ENCODE measurements at regions not wholly inside any gene's neighbourhood (a gene's known extent, or its start where the extent isn't known, plus 50 kb on each side); places are given as distances from the start of the nearest gene placed in this dataset.

DNA sequence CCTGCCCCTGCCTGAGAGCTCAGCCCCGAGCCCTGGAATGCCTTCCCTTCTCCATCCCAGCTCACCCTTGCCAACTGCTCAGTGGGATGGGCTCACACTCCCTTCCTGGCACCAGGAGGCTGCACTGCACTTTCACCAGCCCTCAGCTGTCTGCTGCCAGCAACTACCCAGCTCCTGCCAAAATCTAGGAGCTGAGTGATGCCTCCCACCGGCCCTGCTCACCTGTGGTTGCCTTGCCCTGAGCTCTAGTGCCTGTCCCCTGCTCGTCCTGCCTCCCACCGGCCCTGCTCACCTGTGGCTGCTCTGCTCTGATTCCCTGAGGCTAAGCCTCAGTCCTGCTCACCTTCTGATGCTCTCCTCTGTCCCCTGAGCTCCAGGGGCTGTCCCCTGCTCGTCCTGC lies 119.8 kb downstream of the TMEM121 start:
- TF ChIP-seq, protein P1, sequence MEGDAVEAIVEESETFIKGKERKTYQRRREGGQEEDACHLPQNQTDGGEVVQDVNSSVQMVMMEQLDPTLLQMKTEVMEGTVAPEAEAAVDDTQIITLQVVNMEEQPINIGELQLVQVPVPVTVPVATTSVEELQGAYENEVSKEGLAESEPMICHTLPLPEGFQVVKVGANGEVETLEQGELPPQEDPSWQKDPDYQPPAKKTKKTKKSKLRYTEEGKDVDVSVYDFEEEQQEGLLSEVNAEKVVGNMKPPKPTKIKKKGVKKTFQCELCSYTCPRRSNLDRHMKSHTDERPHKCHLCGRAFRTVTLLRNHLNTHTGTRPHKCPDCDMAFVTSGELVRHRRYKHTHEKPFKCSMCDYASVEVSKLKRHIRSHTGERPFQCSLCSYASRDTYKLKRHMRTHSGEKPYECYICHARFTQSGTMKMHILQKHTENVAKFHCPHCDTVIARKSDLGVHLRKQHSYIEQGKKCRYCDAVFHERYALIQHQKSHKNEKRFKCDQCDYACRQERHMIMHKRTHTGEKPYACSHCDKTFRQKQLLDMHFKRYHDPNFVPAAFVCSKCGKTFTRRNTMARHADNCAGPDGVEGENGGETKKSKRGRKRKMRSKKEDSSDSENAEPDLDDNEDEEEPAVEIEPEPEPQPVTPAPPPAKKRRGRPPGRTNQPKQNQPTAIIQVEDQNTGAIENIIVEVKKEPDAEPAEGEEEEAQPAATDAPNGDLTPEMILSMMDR (IDR thresholded peaks at IDR 0.05) = no peak
- no peak for TF ChIP-seq ZFX (IDR thresholded peaks at IDR 0.05; ENCODE audit: borderline replicate concordance)

All from 22Rv1 (cell line).